Keratinocyte (primary cell): ENCODE measurements at regions not wholly inside any gene's neighbourhood (a gene's known extent, or its start where the extent isn't known, plus 50 kb on each side); places are given as distances from the start of the nearest gene placed in this dataset.

Experiments
- CTCF ChIP-seq, 3 experiments: IDR thresholded peaks in 1 of 3; conservative IDR thresholded peaks in 1 of 3; optimal IDR thresholded peaks in 1 of 3; 2 replicates in 2 of 3; 3 replicates in 1 of 3; pipeline versions ENCODE3 to v1.5.1; 2011; ENCODE audit warnings: low read length in 3 of 3, mild to moderate bottlenecking in 3 of 3, moderate library complexity in 2 of 3, control low read depth in 1 of 3, inconsistent platforms in 1 of 3; ENCODE audit not compliant: insufficient read depth in 2 of 3; ENCODE audit errors: extremely low read depth in 1 of 3
- EZH2 ChIP-seq: IDR thresholded peaks from one replicate; pipeline ENCODE4 v1.6.1; 2012; ENCODE audit warnings: inconsistent platforms, mild to moderate bottlenecking, low read length, moderate library complexity

GRCh38 chr10:128577958-128578750 lies 451.9 kb upstream of the MKI67 start:
- no peak for TF ChIP-seq CTCF (optimal IDR thresholded peaks at IDR 0.05 in 1 of 3, IDR thresholded peaks at IDR 0.05 in 1 of 3, conservative IDR thresholded peaks at IDR 0.05 in 1 of 3; ENCODE audit: extremely low read depth in 1 of 3, insufficient read depth in 2 of 3, low read length in 3 of 3)
- no peak for TF ChIP-seq EZH2
